Kidney (tissue), 13 donors: ENCODE measurements at regions not wholly inside any gene's neighbourhood (a gene's known extent, or its start where the extent isn't known, plus 50 kb on each side); places are given as distances from the start of the nearest gene placed in this dataset.

Experiments used
- DNase-seq, 5 donors: peaks; one replicate each; pipeline ENCODE4 v3.0.0-alpha.2; 2013 to 2020
- FAIRE-seq: peaks from 2 replicates; lab custom pipeline; 2012; peaks lifted over from hg19 to GRCh38; lab: Jason Lieb, UNC
- H3K27ac ChIP-seq, 2 donors: one replicate each; pipeline ENCODE4 v1.7.0; 2013; ENCODE audit warnings: low read depth in 2 of 2, low read length in 2 of 2, inconsistent platforms in 1 of 2
- H3K27me3 ChIP-seq: one replicate; pipeline ENCODE4 v1.7.1; 2013; ENCODE audit warnings: low read length, inconsistent platforms; ENCODE audit not compliant: control insufficient read depth, insufficient read depth
- H3K36me3 ChIP-seq, 3 donors: one replicate each; pipeline versions ENCODE4 v1.7.0 to v1.7.1; 2013; ENCODE audit warnings: low read length in 3 of 3, control low read depth in 1 of 3, inconsistent platforms in 1 of 3; ENCODE audit not compliant: insufficient read depth in 3 of 3, control insufficient read depth in 2 of 3
- H3K4me1 ChIP-seq, 3 donors: one replicate each; pipeline versions ENCODE4 v1.7.0 to v1.7.1; 2013; ENCODE audit warnings: low read length in 3 of 3, inconsistent platforms in 1 of 3, low read depth in 1 of 3; ENCODE audit not compliant: control insufficient read depth in 2 of 3, insufficient read depth in 2 of 3
- H3K4me3 ChIP-seq, 3 donors: one replicate each; pipeline versions ENCODE4 v1.7.0 to v1.8.1; 2013; ENCODE audit warnings: low read length in 3 of 3, control low read depth in 1 of 3, inconsistent platforms in 1 of 3
- H3K9ac ChIP-seq, 3 donors: one replicate each; pipeline versions ENCODE4 v1.7.0 to v1.7.1; 2013; ENCODE audit warnings: low read length in 3 of 3, control low read depth in 1 of 3, inconsistent platforms in 1 of 3
- H3K9me3 ChIP-seq, 3 donors: one replicate each; pipeline versions ENCODE4 v1.7.0 to v1.7.1; 2013; ENCODE audit warnings: low read length in 3 of 3, control low read depth in 1 of 3, inconsistent platforms in 1 of 3; ENCODE audit not compliant: control insufficient read depth in 2 of 3, insufficient read depth in 1 of 3
- CTCF ChIP-seq: IDR thresholded peaks from 3 replicates; pipeline ENCODE4 v1.5.1; 2012; ENCODE audit warnings: mild to moderate bottlenecking, moderate library complexity, borderline replicate concordance; ENCODE audit not compliant: insufficient read depth; ENCODE audit errors: extremely low read depth
- intact Hi-C: fragments of 100-400 bp; cut with DNase I; formaldehyde crosslinking; loops from one replicate; pipeline ENCODE4 v1.11.1; 2022
- donor health status: control.
- donor health status: control.
- donor health status: control.
- donor health status: control.
- donor health status: control.
- donor health status: DM: yes; HTN: yes; CAD: no.
- donor health status: Normal renal cell carcinoma (clear cell type).

- Histone ChIP-seq H3K27ac (no peak overlapping the region), H3K9ac (no peak overlapping the region), H3K27me3 (no peaks in the 10 kb centered on the region), H3K4me1 (no peaks in the 10 kb centered on the region), H3K4me3 (no peak overlapping the region), H3K9me3 (no peaks in the 10 kb centered on the region), H3K36me3 (no peaks in the 10 kb centered on the region)
- FAIRE-seq, result no peak
- TF ChIP-seq CTCF, result no peak
- DNase-seq, result no peak
- intact Hi-C loops, result no loop called here
Measured at GRCh38 chr12:85358715-85359114, 78.7 kb downstream of the ALX1 start.

- Histone ChIP-seq H3K9me3 (no peaks in the 10 kb centered on the region), H3K27ac (no peak overlapping the region), H3K4me1 (no peaks in the 10 kb centered on the region), H3K27me3 (no peaks in the 10 kb centered on the region), H3K9ac (no peak overlapping the region), H3K36me3 (no peaks in the 10 kb centered on the region), H3K4me3 (no peak overlapping the region)
- intact Hi-C loops, result no loop called here
- DNase-seq (peak in 2 of 5 donors; percentile 16 to 57), FAIRE-seq (peak; percentile 68)
- TF ChIP-seq CTCF, result no peak
Measured at GRCh38 chr12:85363382-85364190, 83.6 kb downstream of the ALX1 start.

GRCh38 chr12:85367936-85368335 lies 87.9 kb downstream of the ALX1 start:
- no peaks in the 10 kb centered on the region for H3K27me3 ChIP-seq
- no peak for TF ChIP-seq CTCF
- H3K9ac ChIP-seq, result no peak overlapping the region
- intact Hi-C loops, result no loop called here
- no peaks in the 10 kb centered on the region for H3K36me3 ChIP-seq
- DNase-seq (peak in 1 of 5 donors; percentile 37), FAIRE-seq (no peak)
- H3K9me3 ChIP-seq, result no peaks in the 10 kb centered on the region
- H3K27ac ChIP-seq, result no peak overlapping the region
- no peaks in the 10 kb centered on the region for H3K4me1 ChIP-seq
- H3K4me3 ChIP-seq, result no peak overlapping the region
